GM21367 (cell line): ENCODE measurements at regions not wholly inside any gene's neighbourhood (a gene's known extent, or its start where the extent isn't known, plus 50 kb on each side); places are given as distances from the start of the nearest gene placed in this dataset.

ENCODE experiments used
- ATAC-seq: cut with Tn5 transposase; IDR thresholded peaks from one replicate; pipeline ENCODE4 v1.9.1; 2021; ENCODE audit not compliant: unreplicated experiment

GRCh38 chr4:17068392-17068791 is 169.9 kb upstream of the LDB2 start:
- ATAC-seq: no peak

GRCh38 chr4:17066972-17067371 is 168.5 kb upstream of the LDB2 start:
- no peak for ATAC-seq

- ATAC-seq: no peak
Observed at GRCh38 chr4:17066236-17066635, 167.8 kb upstream of the LDB2 start.

- no peak for ATAC-seq
Observed at GRCh38 chr4:17065821-17066220, 167.4 kb upstream of the LDB2 start.

- no peak for ATAC-seq
Observed at GRCh38 chr4:17064959-17065358, 166.5 kb upstream of the LDB2 start.

- ATAC-seq: no peak
Observed at GRCh38 chr4:17063888-17064287, 165.4 kb upstream of the LDB2 start.

GRCh38 chr4:17060230-17060629 is 161.8 kb upstream of the LDB2 start:
- ATAC-seq: no peak

- ATAC-seq: no peak
Observed at GRCh38 chr4:17058916-17059741, 160.7 kb upstream of the LDB2 start.

GRCh38 chr4:17058536-17058915 is 160.1 kb upstream of the LDB2 start:
- no peak for ATAC-seq

- ATAC-seq: no peak
Observed at GRCh38 chr4:17057035-17057434, 158.6 kb upstream of the LDB2 start.

GRCh38 chr4:17055788-17056187 is 157.3 kb upstream of the LDB2 start:
- ATAC-seq: no peak

GRCh38 chr4:17045866-17046265 is 147.4 kb upstream of the LDB2 start:
- no peak for ATAC-seq

- ATAC-seq: no peak
Observed at GRCh38 chr4:17038510-17039176, 140.2 kb upstream of the LDB2 start.

- no peak for ATAC-seq
Observed at GRCh38 chr4:17033768-17034181, 135.3 kb upstream of the LDB2 start.

GRCh38 chr4:17033025-17033767 is 134.8 kb upstream of the LDB2 start:
- no peak for ATAC-seq

- no peak for ATAC-seq
Observed at GRCh38 chr4:17030543-17030942, 132.1 kb upstream of the LDB2 start.

GRCh38 chr4:17029964-17030363 is 131.5 kb upstream of the LDB2 start:
- ATAC-seq: no peak

- ATAC-seq: no peak
Observed at GRCh38 chr4:17029432-17029831, 131.0 kb upstream of the LDB2 start.

GRCh38 chr4:17027495-17027894 is 129.1 kb upstream of the LDB2 start:
- ATAC-seq: no peak

- no peak for ATAC-seq
Observed at GRCh38 chr4:17024425-17024824, 126.0 kb upstream of the LDB2 start.

GRCh38 chr4:17020901-17021300 is 122.5 kb upstream of the LDB2 start:
- no peak for ATAC-seq

GRCh38 chr4:17020451-17020850 is 122.0 kb upstream of the LDB2 start:
- no peak for ATAC-seq
